Natural killer cell (primary cell): ENCODE measurements at regions not wholly inside any gene's neighbourhood (a gene's known extent, or its start where the extent isn't known, plus 50 kb on each side); places are given as distances from the start of the nearest gene placed in this dataset.

ENCODE experiments used
- ATAC-seq, 3 donors: fragments of 150-1000 bp in 2 of 3; fragments of 200-7000 bp in 1 of 3; cut with Tn5 transposase; 1 replicate in 1 of 3; 2 replicates in 2 of 3; pipeline ENCODE4 v1.10.0; 2021; ENCODE audit warnings: mild to moderate bottlenecking in 2 of 3, moderate library complexity in 2 of 3
- DNase-seq, 2 donors: peaks; one replicate each; pipeline versions ENCODE4 v3.0.0 to v3.0.0-alpha.2; 2013 to 2021; ENCODE audit warnings: mixed read lengths in 1 of 2
- H3K27ac ChIP-seq: one replicate; pipeline ENCODE4 v1.5.1; 2013; ENCODE audit warnings: mild to moderate bottlenecking, low read length
- H3K27me3 ChIP-seq: one replicate; pipeline ENCODE4 v1.6.1; 2013; ENCODE audit warnings: low read length; ENCODE audit not compliant: control insufficient read depth, insufficient read depth
- H3K36me3 ChIP-seq: one replicate; pipeline ENCODE4 v1.6.1; 2013; ENCODE audit warnings: low read length; ENCODE audit not compliant: control insufficient read depth, insufficient read depth
- H3K4me1 ChIP-seq: one replicate; pipeline ENCODE4 v1.6.1; 2013; ENCODE audit warnings: low read length; ENCODE audit not compliant: control insufficient read depth, insufficient read depth
- H3K4me3 ChIP-seq: one replicate; pipeline ENCODE4 v1.5.1; 2013; ENCODE audit warnings: low read length
- H3K9me3 ChIP-seq: one replicate; pipeline ENCODE4 v1.6.1; 2013; ENCODE audit warnings: low read length; ENCODE audit not compliant: control insufficient read depth, insufficient read depth
- H3K27ac Mint-ChIP-seq, 2 donors: one replicate each; pipeline ENCODE4 v1.8.0; 2022; ENCODE audit warnings: mild to moderate bottlenecking in 2 of 2, mixed read lengths in 2 of 2, moderate library complexity in 1 of 2
- H3K27me3 Mint-ChIP-seq, 2 donors: one replicate each; pipeline ENCODE4 v1.8.0; 2022; ENCODE audit warnings: low read depth in 2 of 2, mixed read lengths in 2 of 2
- H3K36me3 Mint-ChIP-seq: one replicate; pipeline ENCODE4 v1.8.0; 2022; ENCODE audit warnings: mixed read lengths
- H3K4me1 Mint-ChIP-seq, 2 donors: one replicate each; pipeline ENCODE4 v1.8.0; 2022; ENCODE audit warnings: mixed read lengths in 2 of 2
- H3K4me3 Mint-ChIP-seq: one replicate; pipeline ENCODE4 v1.8.0; 2022; ENCODE audit warnings: mild to moderate bottlenecking, moderate library complexity, mixed read lengths
- H3K9me3 Mint-ChIP-seq, 2 donors: one replicate each; pipeline ENCODE4 v1.8.0; 2022; ENCODE audit warnings: mixed read lengths in 2 of 2
- WGBS: methylation state at CpG from one replicate; pipeline ENCODE4 v1.1.7; 2013; ENCODE audit warnings: missing lambda C conversion rate; ENCODE audit not compliant: insufficient coverage; 5-methylcytosine and 5-hydroxymethylcytosine counted together
- intact Hi-C: fragments of 100-400 bp; cut with micrococcal nuclease; formaldehyde crosslinking; loops from one replicate; pipeline ENCODE4 v1.14.2; 2022
- TF ChIP-seq, protein P1 (sequence below): fragments of 200-600 bp; IDR thresholded peaks from one replicate; pipeline ENCODE4 v1.8.0; 2022; ENCODE audit warnings: antibody characterized with exemption

DNA sequence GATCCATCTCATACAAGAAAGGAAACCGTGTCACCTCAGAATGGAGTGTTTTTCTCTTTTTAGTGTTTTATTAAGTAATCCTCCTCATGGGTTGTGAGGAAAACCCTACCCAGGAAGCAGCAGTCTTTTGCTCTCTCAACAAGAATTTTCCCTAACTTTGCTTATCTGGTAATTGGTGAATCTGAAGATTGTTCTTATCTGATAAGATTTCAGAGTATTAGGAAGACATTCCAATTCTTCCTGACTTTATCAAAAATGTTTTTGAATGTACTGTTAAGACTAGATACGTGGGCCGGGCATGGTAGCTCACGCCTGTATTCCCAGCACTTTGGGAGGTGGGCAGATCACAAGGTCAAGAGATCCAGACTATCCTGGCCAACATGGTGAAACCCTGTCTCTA, 86.0 kb downstream of the PHLDA1 start:
- no peak for ATAC-seq
- WGBS: 97% methylated on average over 3 of the region's 4 CpGs
- no peak overlapping the region for H3K27ac ChIP-seq

DNA sequence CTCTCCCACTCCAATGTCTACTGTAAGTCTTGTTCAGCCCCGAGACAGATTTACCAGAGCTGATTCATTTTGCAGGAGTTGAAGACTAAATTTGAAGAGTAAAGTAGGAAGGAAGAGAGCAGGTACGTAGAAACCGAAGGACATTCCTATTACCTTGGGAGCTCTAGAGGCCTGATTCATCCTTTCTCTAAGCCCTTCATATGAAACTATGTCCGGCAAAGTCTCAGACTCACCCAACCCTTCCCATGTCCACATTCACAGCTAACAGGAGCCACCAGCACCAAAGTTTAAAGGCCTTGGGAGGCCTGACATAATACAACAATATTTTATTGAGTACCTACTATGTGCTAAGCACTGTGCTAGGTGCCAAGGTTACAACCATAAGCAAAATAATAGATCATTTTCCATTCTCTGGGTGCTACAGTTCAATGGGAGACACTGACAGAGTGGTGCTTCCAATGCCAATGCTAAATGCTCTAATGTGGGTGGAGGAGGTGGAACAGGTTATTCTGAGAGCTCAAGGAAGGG, 86.6 kb downstream of the PHLDA1 start:
- peaks cover 18 to 21% of the 10 kb centered on the region in 2 donors for H3K4me1 Mint-ChIP-seq

More for the DNA sequence above, 86.0 kb downstream of the PHLDA1 start:
- no peaks in the 10 kb centered on the region for H3K27me3 Mint-ChIP-seq
- no peaks in the 10 kb centered on the region for H3K9me3 Mint-ChIP-seq
- H3K36me3 ChIP-seq: no peaks in the 10 kb centered on the region
- H3K27ac Mint-ChIP-seq: peak overlapping the region in 1 of 2 donors; percentile 96
- TF ChIP-seq, protein P1, sequence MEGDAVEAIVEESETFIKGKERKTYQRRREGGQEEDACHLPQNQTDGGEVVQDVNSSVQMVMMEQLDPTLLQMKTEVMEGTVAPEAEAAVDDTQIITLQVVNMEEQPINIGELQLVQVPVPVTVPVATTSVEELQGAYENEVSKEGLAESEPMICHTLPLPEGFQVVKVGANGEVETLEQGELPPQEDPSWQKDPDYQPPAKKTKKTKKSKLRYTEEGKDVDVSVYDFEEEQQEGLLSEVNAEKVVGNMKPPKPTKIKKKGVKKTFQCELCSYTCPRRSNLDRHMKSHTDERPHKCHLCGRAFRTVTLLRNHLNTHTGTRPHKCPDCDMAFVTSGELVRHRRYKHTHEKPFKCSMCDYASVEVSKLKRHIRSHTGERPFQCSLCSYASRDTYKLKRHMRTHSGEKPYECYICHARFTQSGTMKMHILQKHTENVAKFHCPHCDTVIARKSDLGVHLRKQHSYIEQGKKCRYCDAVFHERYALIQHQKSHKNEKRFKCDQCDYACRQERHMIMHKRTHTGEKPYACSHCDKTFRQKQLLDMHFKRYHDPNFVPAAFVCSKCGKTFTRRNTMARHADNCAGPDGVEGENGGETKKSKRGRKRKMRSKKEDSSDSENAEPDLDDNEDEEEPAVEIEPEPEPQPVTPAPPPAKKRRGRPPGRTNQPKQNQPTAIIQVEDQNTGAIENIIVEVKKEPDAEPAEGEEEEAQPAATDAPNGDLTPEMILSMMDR: no peak
- peaks cover 18 to 21% of the 10 kb centered on the region in 2 donors for H3K4me1 Mint-ChIP-seq
- intact Hi-C loops: no loop called here
- DNase-seq: no peak
- peaks cover 9% of the 10 kb centered on the region for H3K4me1 ChIP-seq
- H3K4me3 ChIP-seq: no peak overlapping the region
- no peaks in the 10 kb centered on the region for H3K27me3 ChIP-seq
- H3K9me3 ChIP-seq: no peaks in the 10 kb centered on the region
- no peak overlapping the region for H3K4me3 Mint-ChIP-seq
- H3K36me3 Mint-ChIP-seq: no peaks in the 10 kb centered on the region

DNA sequence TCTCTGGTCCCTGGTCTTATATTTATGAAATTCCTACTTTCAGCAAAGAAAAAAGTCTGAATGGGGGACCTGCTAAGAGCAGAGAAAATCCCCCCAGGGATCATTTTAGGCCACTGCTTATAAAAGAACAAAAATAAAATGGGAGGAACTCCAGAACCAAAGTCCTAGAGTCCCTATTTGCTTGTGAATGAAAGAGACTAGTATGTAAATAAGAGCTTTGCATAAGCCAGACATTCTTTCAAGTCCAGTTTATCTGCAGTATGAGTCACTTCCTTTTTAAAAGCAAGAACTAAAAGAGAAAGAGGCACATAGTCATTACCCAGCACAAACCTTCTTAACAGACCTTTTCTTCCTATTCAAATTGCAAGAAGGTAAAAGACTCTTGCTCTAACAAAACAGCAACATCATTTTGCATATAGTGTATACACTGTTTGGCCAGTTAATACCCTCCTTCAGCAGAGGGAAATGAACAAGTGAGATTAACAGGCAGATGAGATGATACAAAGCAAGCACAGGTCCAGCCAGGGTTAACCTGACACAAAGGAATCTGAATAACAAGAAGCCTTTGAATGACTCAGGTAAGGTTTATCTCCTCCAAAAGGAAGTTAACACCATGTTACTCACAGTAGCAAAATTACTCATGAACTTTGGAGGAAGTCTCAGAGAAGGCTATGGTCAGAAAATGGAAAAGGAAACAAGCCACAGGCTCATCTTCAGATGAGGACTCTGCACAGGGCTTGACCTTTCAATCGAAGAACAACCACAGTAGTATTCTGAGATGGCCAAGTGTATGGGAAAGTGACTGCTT, 87.3 kb downstream of the PHLDA1 start:
- Histone ChIP-seq H3K9me3 (no peaks in the 10 kb centered on the region), H3K36me3 (no peaks in the 10 kb centered on the region), H3K27me3 (no peaks in the 10 kb centered on the region), H3K27ac (peak overlapping the region; percentile 68), H3K4me1 (peaks cover 9% of the 10 kb centered on the region), H3K4me3 (no peak overlapping the region)
- TF ChIP-seq, protein P1: no peak
- WGBS: 43% methylated on average over 1 of the region's 1 CpG
- H3K9me3 Mint-ChIP-seq: no peaks in the 10 kb centered on the region
- ATAC-seq (peak; percentile 89 to 93 (median 92)), DNase-seq (peak in 1 of 2 donors; percentile 52)
- no peaks in the 10 kb centered on the region for H3K36me3 Mint-ChIP-seq
- H3K4me3 Mint-ChIP-seq: peak overlapping the region; percentile 80
- no peaks in the 10 kb centered on the region for H3K27me3 Mint-ChIP-seq
- intact Hi-C loops: loop anchor here (1.0 kb wide), 3 partner anchors 35 to 87 kb away; partner anchors contain the start of gene PHLDA1
- peak overlapping the region; percentile 93 to 96 for H3K27ac Mint-ChIP-seq
- H3K4me1 Mint-ChIP-seq: peaks cover 18 to 21% of the 10 kb centered on the region in 2 donors

More for the DNA sequence above, 86.6 kb downstream of the PHLDA1 start:
- Mint-ChIP-seq H3K9me3 (no peaks in the 10 kb centered on the region), H3K27me3 (no peaks in the 10 kb centered on the region), H3K36me3 (no peaks in the 10 kb centered on the region), H3K27ac (peak overlapping the region; percentile 93 to 96), H3K4me3 (peak overlapping the region; percentile 80)
- Histone ChIP-seq H3K27me3 (no peaks in the 10 kb centered on the region), H3K4me3 (no peak overlapping the region), H3K36me3 (no peaks in the 10 kb centered on the region), H3K9me3 (no peaks in the 10 kb centered on the region), H3K27ac (peak overlapping the region; percentile 68), H3K4me1 (peaks cover 9% of the 10 kb centered on the region)
- TF ChIP-seq, protein P1: no peak
- DNase-seq (no peak), ATAC-seq (no peak)
- WGBS: 86% methylated on average over 4 of the region's 4 CpGs
- intact Hi-C loops: loop anchor here (1.0 kb wide), 3 partner anchors 34 to 86 kb away; partner anchors contain the start of gene PHLDA1
